Kidney (tissue), 13 donors: ENCODE measurements at regions not wholly inside any gene's neighbourhood (a gene's known extent, or its start where the extent isn't known, plus 50 kb on each side); places are given as distances from the start of the nearest gene placed in this dataset.
"Not testable (repeated sequence)": the region's sequence is repeated elsewhere in the genome, so short reads cannot be mapped to it uniquely, and the experiment has no call there.

Source experiments
- DNase-seq, 5 donors: peaks; one replicate each; pipeline ENCODE4 v3.0.0-alpha.2; 2013 to 2020
- FAIRE-seq: peaks from 2 replicates; lab custom pipeline; 2012; peaks lifted over from hg19 to GRCh38; lab: Jason Lieb, UNC
- H3K27ac ChIP-seq, 2 donors: one replicate each; pipeline ENCODE4 v1.7.0; 2013; ENCODE audit warnings: low read depth in 2 of 2, low read length in 2 of 2, inconsistent platforms in 1 of 2
- H3K27me3 ChIP-seq: one replicate; pipeline ENCODE4 v1.7.1; 2013; ENCODE audit warnings: low read length, inconsistent platforms; ENCODE audit not compliant: control insufficient read depth, insufficient read depth
- H3K36me3 ChIP-seq, 3 donors: one replicate each; pipeline versions ENCODE4 v1.7.0 to v1.7.1; 2013; ENCODE audit warnings: low read length in 3 of 3, control low read depth in 1 of 3, inconsistent platforms in 1 of 3; ENCODE audit not compliant: insufficient read depth in 3 of 3, control insufficient read depth in 2 of 3
- H3K4me1 ChIP-seq, 3 donors: one replicate each; pipeline versions ENCODE4 v1.7.0 to v1.7.1; 2013; ENCODE audit warnings: low read length in 3 of 3, inconsistent platforms in 1 of 3, low read depth in 1 of 3; ENCODE audit not compliant: control insufficient read depth in 2 of 3, insufficient read depth in 2 of 3
- H3K4me3 ChIP-seq, 3 donors: one replicate each; pipeline versions ENCODE4 v1.7.0 to v1.8.1; 2013; ENCODE audit warnings: low read length in 3 of 3, control low read depth in 1 of 3, inconsistent platforms in 1 of 3
- H3K9ac ChIP-seq, 3 donors: one replicate each; pipeline versions ENCODE4 v1.7.0 to v1.7.1; 2013; ENCODE audit warnings: low read length in 3 of 3, control low read depth in 1 of 3, inconsistent platforms in 1 of 3
- H3K9me3 ChIP-seq, 3 donors: one replicate each; pipeline versions ENCODE4 v1.7.0 to v1.7.1; 2013; ENCODE audit warnings: low read length in 3 of 3, control low read depth in 1 of 3, inconsistent platforms in 1 of 3; ENCODE audit not compliant: control insufficient read depth in 2 of 3, insufficient read depth in 1 of 3
- CTCF ChIP-seq: IDR thresholded peaks from 3 replicates; pipeline ENCODE4 v1.5.1; 2012; ENCODE audit warnings: mild to moderate bottlenecking, moderate library complexity, borderline replicate concordance; ENCODE audit not compliant: insufficient read depth; ENCODE audit errors: extremely low read depth
- intact Hi-C: fragments of 100-400 bp; cut with DNase I; formaldehyde crosslinking; loops from one replicate; pipeline ENCODE4 v1.11.1; 2022
- donor health status: control.
- donor health status: control.
- donor health status: control.
- donor health status: control.
- donor health status: control.
- donor health status: DM: yes; HTN: yes; CAD: no.
- donor health status: Normal renal cell carcinoma (clear cell type).

- no peak overlapping the region for H3K4me3 ChIP-seq
- FAIRE-seq (no peak), DNase-seq (no peak)
- H3K36me3 ChIP-seq: no peaks in the 10 kb centered on the region
- TF ChIP-seq CTCF: no peak
- intact Hi-C loops: no loop called here
- H3K27me3 ChIP-seq: no peaks in the 10 kb centered on the region
- H3K4me1 ChIP-seq: peaks cover 0 to 3% (median 0%) of the 10 kb centered on the region in 3 donors
- no peaks in the 10 kb centered on the region for H3K9me3 ChIP-seq
- no peak overlapping the region for H3K9ac ChIP-seq
- no peak overlapping the region for H3K27ac ChIP-seq
Observed at GRCh38 chr10:43994539-43994938, 345.9 kb upstream of the ZNF32 start.

GRCh38 chr10:43992816-43993215, 344.1 kb upstream of the ZNF32 start:
- H3K36me3 ChIP-seq, H3K4me1 ChIP-seq, FAIRE-seq, H3K4me3 ChIP-seq, H3K27ac ChIP-seq, intact Hi-C loops, H3K27me3 ChIP-seq, H3K9ac ChIP-seq, H3K9me3 ChIP-seq: not testable (repeated sequence)
- peak in 1 of 5 donors; percentile 15 for DNase-seq

- Histone ChIP-seq H3K4me1 (no peaks in the 10 kb centered on the region), H3K36me3 (no peaks in the 10 kb centered on the region), H3K9ac (no peak overlapping the region), H3K9me3 (peaks cover 0 to 4% (median 0%) of the 10 kb centered on the region in 3 donors), H3K4me3 (no peak overlapping the region), H3K27me3 (no peaks in the 10 kb centered on the region), H3K27ac (no peak overlapping the region)
- no peak for TF ChIP-seq CTCF
- no peak for FAIRE-seq
- intact Hi-C loops: no loop called here
- DNase-seq: peak in 4 of 5 donors; percentile 55 to 64 (median 59)
Observed at GRCh38 chr10:43986374-43986773, 337.7 kb upstream of the ZNF32 start.

- Histone ChIP-seq H3K9me3 (peaks cover 0 to 4% (median 0%) of the 10 kb centered on the region in 3 donors), H3K4me3 (no peak overlapping the region), H3K36me3 (no peaks in the 10 kb centered on the region), H3K27me3 (no peaks in the 10 kb centered on the region), H3K27ac (no peak overlapping the region), H3K9ac (no peak overlapping the region), H3K4me1 (no peaks in the 10 kb centered on the region)
- FAIRE-seq (no peak), DNase-seq (peak in 1 of 5 donors; percentile 29)
- intact Hi-C loops: no loop called here
- TF ChIP-seq CTCF: no peak
Observed at GRCh38 chr10:43985941-43986340, 337.3 kb upstream of the ZNF32 start.
